ENCODE measurements at regions not wholly inside any gene's neighbourhood (a gene's known extent, or its start where the extent isn't known, plus 50 kb on each side); places are given as distances from the start of the nearest gene placed in this dataset.
A peak's percentile ranks its signal among the peaks of the same experiment; 100 is the strongest.

- Histone ChIP-seq H3K9me3 (ENCODE audit: control insufficient read depth in 5 of 5, low read length in 5 of 5) (peaks cover 0 to 5% (median 0%) of the 10 kb centered on the region in 5 donors), H3K36me3 (ENCODE audit: control insufficient read depth in 5 of 5, insufficient read depth in 5 of 5, low read length in 5 of 5) (no peaks in the 10 kb centered on the region), H3K27ac (ENCODE audit: low read depth, low read length) (no peak overlapping the region), H3K9ac (ENCODE audit: low read length in 5 of 5) (no peak overlapping the region), H3K4me1 (ENCODE audit: control insufficient read depth in 5 of 5, insufficient read depth in 5 of 5, low read length in 5 of 5) (no peaks in the 10 kb centered on the region), H3K4me3 (ENCODE audit: low read depth in 1 of 5, low read length in 5 of 5) (no peak overlapping the region), H3K27me3 (ENCODE audit: control insufficient read depth in 5 of 5, insufficient read depth in 4 of 5, low read length in 5 of 5) (no peaks in the 10 kb centered on the region)
Observed at GRCh38 chr19:27885359-27885758, 1327.6 kb downstream of the UQCRFS1 start.

- H3K9ac ChIP-seq (ENCODE audit: low read length in 5 of 5): no peak overlapping the region
- H3K27me3 ChIP-seq (ENCODE audit: control insufficient read depth in 5 of 5, insufficient read depth in 4 of 5, low read length in 5 of 5): no peaks in the 10 kb centered on the region
- no peak overlapping the region for H3K4me3 ChIP-seq (ENCODE audit: low read depth in 1 of 5, low read length in 5 of 5)
- H3K36me3 ChIP-seq (ENCODE audit: control insufficient read depth in 5 of 5, insufficient read depth in 5 of 5, low read length in 5 of 5): no peaks in the 10 kb centered on the region
- peaks cover 0 to 5% (median 0%) of the 10 kb centered on the region in 5 donors for H3K9me3 ChIP-seq (ENCODE audit: control insufficient read depth in 5 of 5, low read length in 5 of 5)
- no peaks in the 10 kb centered on the region for H3K4me1 ChIP-seq (ENCODE audit: control insufficient read depth in 5 of 5, insufficient read depth in 5 of 5, low read length in 5 of 5)
- no peak overlapping the region for H3K27ac ChIP-seq (ENCODE audit: low read depth, low read length)
Observed at GRCh38 chr19:27884376-27884775, 1328.6 kb downstream of the UQCRFS1 start.

- Histone ChIP-seq H3K4me3 (ENCODE audit: low read depth in 1 of 5, low read length in 5 of 5) (no peak overlapping the region), H3K9ac (ENCODE audit: low read length in 5 of 5) (no peak overlapping the region), H3K27ac (ENCODE audit: low read depth, low read length) (no peak overlapping the region), H3K27me3 (ENCODE audit: control insufficient read depth in 5 of 5, insufficient read depth in 4 of 5, low read length in 5 of 5) (no peaks in the 10 kb centered on the region), H3K4me1 (ENCODE audit: control insufficient read depth in 5 of 5, insufficient read depth in 5 of 5, low read length in 5 of 5) (no peaks in the 10 kb centered on the region), H3K9me3 (ENCODE audit: control insufficient read depth in 5 of 5, low read length in 5 of 5) (no peaks in the 10 kb centered on the region), H3K36me3 (ENCODE audit: control insufficient read depth in 5 of 5, insufficient read depth in 5 of 5, low read length in 5 of 5) (no peaks in the 10 kb centered on the region)
Observed at GRCh38 chr19:27881213-27881612, 1331.7 kb downstream of the UQCRFS1 start.

DNA sequence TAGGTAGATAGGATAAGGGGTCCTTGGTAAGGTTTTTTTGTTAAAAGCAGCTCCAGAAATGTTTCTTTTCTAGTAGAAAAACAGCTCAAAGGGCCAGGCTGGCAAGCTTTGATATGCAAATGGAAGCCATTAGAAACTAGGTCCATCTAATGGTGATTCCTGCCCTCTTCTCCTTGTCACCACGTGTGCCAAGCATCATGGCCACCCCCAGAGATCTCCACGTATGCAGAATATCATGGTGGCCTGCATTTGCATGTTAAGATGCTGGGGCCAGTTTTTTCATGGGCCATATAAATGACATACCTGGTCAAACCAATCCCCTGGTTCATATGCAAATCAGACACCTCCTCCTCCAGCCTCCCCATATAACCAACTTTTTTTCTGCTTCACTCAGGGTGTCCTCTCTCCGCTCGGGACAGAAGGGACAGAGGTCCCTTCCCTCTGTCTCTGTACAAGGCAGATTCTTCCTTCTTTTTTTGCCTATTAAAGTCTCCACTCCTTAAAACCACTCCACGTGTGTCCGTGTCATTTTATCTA lies 1335.9 kb downstream of the UQCRFS1 start:
- Histone ChIP-seq H3K4me1 (ENCODE audit: control insufficient read depth in 5 of 5, insufficient read depth in 5 of 5, low read length in 5 of 5) (no peaks in the 10 kb centered on the region), H3K9me3 (ENCODE audit: control insufficient read depth in 5 of 5, low read length in 5 of 5) (peaks cover 0 to 8% (median 2%) of the 10 kb centered on the region in 5 donors), H3K36me3 (ENCODE audit: control insufficient read depth in 5 of 5, insufficient read depth in 5 of 5, low read length in 5 of 5) (peaks cover 0 to 3% (median 0%) of the 10 kb centered on the region in 5 donors), H3K27ac (ENCODE audit: low read depth, low read length) (no peak overlapping the region), H3K27me3 (ENCODE audit: control insufficient read depth in 5 of 5, insufficient read depth in 4 of 5, low read length in 5 of 5) (no peaks in the 10 kb centered on the region), H3K9ac (ENCODE audit: low read length in 5 of 5) (no peak overlapping the region), H3K4me3 (ENCODE audit: low read depth in 1 of 5, low read length in 5 of 5) (no peak overlapping the region)

- Histone ChIP-seq H3K9ac (ENCODE audit: low read length in 5 of 5) (no peak overlapping the region), H3K27me3 (ENCODE audit: control insufficient read depth in 5 of 5, insufficient read depth in 4 of 5, low read length in 5 of 5) (no peaks in the 10 kb centered on the region), H3K4me1 (ENCODE audit: control insufficient read depth in 5 of 5, insufficient read depth in 5 of 5, low read length in 5 of 5) (no peaks in the 10 kb centered on the region), H3K27ac (ENCODE audit: low read depth, low read length) (no peak overlapping the region), H3K4me3 (ENCODE audit: low read depth in 1 of 5, low read length in 5 of 5) (no peak overlapping the region), H3K36me3 (ENCODE audit: control insufficient read depth in 5 of 5, insufficient read depth in 5 of 5, low read length in 5 of 5) (peaks cover 0 to 3% (median 0%) of the 10 kb centered on the region in 5 donors), H3K9me3 (ENCODE audit: control insufficient read depth in 5 of 5, low read length in 5 of 5) (peaks cover 0 to 8% (median 2%) of the 10 kb centered on the region in 5 donors)
Observed at GRCh38 chr19:27876489-27876888, 1336.5 kb downstream of the UQCRFS1 start.

DNA sequence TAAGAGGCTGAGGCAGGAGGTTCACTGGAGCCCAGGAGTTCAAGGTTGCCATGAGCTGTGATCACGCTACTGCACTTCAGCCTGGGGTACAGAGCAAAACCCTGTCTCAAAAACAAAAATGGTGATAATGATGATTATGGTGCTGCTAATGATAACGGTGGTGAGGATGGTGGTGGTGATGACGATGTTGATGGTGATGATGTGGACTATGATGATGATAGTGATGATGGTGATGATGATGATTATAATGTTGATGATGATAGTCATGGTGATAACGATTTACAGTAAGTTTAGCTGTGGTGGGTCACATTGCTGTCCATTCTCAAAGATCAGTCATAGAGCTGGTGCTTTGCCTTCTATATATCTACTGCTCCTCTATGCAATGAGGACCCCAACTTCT lies 1340.6 kb downstream of the UQCRFS1 start:
- H3K27ac ChIP-seq (ENCODE audit: low read depth, low read length): no peak overlapping the region
- no peaks in the 10 kb centered on the region for H3K27me3 ChIP-seq (ENCODE audit: control insufficient read depth in 5 of 5, insufficient read depth in 4 of 5, low read length in 5 of 5)

DNA sequence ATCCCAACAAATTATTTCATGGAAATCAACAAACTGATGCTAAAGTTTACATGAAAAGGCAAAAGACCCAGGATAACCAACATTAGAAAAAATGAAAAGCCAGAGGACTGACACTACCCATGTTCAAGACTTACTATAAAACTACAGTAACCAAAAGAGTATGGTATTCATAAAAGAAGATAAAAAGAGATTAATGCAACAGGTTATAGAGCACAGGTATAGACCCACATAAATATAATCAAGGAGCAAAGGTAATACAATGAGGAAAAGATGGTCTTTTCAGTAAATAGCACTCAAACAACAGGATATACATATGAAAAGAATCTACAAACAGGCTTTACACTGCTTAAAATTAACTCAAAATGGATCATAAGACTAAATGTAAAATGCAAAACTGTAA lies 1342.7 kb downstream of the UQCRFS1 start:
- Histone ChIP-seq H3K9me3 (ENCODE audit: control insufficient read depth in 5 of 5, low read length in 5 of 5) (peaks cover 0 to 12% (median 10%) of the 10 kb centered on the region in 5 donors), H3K9ac (ENCODE audit: low read length in 5 of 5) (no peak overlapping the region), H3K36me3 (ENCODE audit: control insufficient read depth in 5 of 5, insufficient read depth in 5 of 5, low read length in 5 of 5) (peaks cover 0 to 7% (median 0%) of the 10 kb centered on the region in 5 donors), H3K4me3 (ENCODE audit: low read depth in 1 of 5, low read length in 5 of 5) (no peak overlapping the region), H3K4me1 (ENCODE audit: control insufficient read depth in 5 of 5, insufficient read depth in 5 of 5, low read length in 5 of 5) (no peaks in the 10 kb centered on the region), H3K27ac (ENCODE audit: low read depth, low read length) (no peak overlapping the region), H3K27me3 (ENCODE audit: control insufficient read depth in 5 of 5, insufficient read depth in 4 of 5, low read length in 5 of 5) (no peaks in the 10 kb centered on the region)

More for the DNA sequence above, 1340.6 kb downstream of the UQCRFS1 start:
- Histone ChIP-seq H3K9ac (ENCODE audit: low read length in 5 of 5) (no peak overlapping the region), H3K9me3 (ENCODE audit: control insufficient read depth in 5 of 5, low read length in 5 of 5) (peaks cover 0 to 8% (median 2%) of the 10 kb centered on the region in 5 donors), H3K4me3 (ENCODE audit: low read depth in 1 of 5, low read length in 5 of 5) (no peak overlapping the region), H3K4me1 (ENCODE audit: control insufficient read depth in 5 of 5, insufficient read depth in 5 of 5, low read length in 5 of 5) (no peaks in the 10 kb centered on the region), H3K36me3 (ENCODE audit: control insufficient read depth in 5 of 5, insufficient read depth in 5 of 5, low read length in 5 of 5) (peaks cover 0 to 7% (median 0%) of the 10 kb centered on the region in 5 donors)

GRCh38 chr19:27868007-27868406 lies 1344.9 kb downstream of the UQCRFS1 start:
- H3K27me3 ChIP-seq (ENCODE audit: control insufficient read depth in 5 of 5, insufficient read depth in 4 of 5, low read length in 5 of 5): no peaks in the 10 kb centered on the region
- peaks cover 0 to 4% (median 0%) of the 10 kb centered on the region in 5 donors for H3K36me3 ChIP-seq (ENCODE audit: control insufficient read depth in 5 of 5, insufficient read depth in 5 of 5, low read length in 5 of 5)
- peaks cover 0 to 9% (median 8%) of the 10 kb centered on the region in 5 donors for H3K9me3 ChIP-seq (ENCODE audit: control insufficient read depth in 5 of 5, low read length in 5 of 5)
- H3K4me3 ChIP-seq (ENCODE audit: low read depth in 1 of 5, low read length in 5 of 5): no peak overlapping the region
- no peak overlapping the region for H3K27ac ChIP-seq (ENCODE audit: low read depth, low read length)
- H3K9ac ChIP-seq (ENCODE audit: low read length in 5 of 5): no peak overlapping the region
- H3K4me1 ChIP-seq (ENCODE audit: control insufficient read depth in 5 of 5, insufficient read depth in 5 of 5, low read length in 5 of 5): no peaks in the 10 kb centered on the region

- Histone ChIP-seq H3K4me3 (ENCODE audit: low read depth in 1 of 5, low read length in 5 of 5) (no peak overlapping the region), H3K9ac (ENCODE audit: low read length in 5 of 5) (no peak overlapping the region), H3K27me3 (ENCODE audit: control insufficient read depth in 5 of 5, insufficient read depth in 4 of 5, low read length in 5 of 5) (no peaks in the 10 kb centered on the region), H3K27ac (ENCODE audit: low read depth, low read length) (no peak overlapping the region), H3K36me3 (ENCODE audit: control insufficient read depth in 5 of 5, insufficient read depth in 5 of 5, low read length in 5 of 5) (peaks cover 0 to 4% (median 0%) of the 10 kb centered on the region in 5 donors), H3K9me3 (ENCODE audit: control insufficient read depth in 5 of 5, low read length in 5 of 5) (peaks cover 8 to 19% (median 18%) of the 10 kb centered on the region in 5 donors), H3K4me1 (ENCODE audit: control insufficient read depth in 5 of 5, insufficient read depth in 5 of 5, low read length in 5 of 5) (no peaks in the 10 kb centered on the region)
Observed at GRCh38 chr19:27865927-27866777, 1346.8 kb downstream of the UQCRFS1 start.

- no peaks in the 10 kb centered on the region for H3K36me3 ChIP-seq (ENCODE audit: control insufficient read depth in 5 of 5, insufficient read depth in 5 of 5, low read length in 5 of 5)
- H3K9ac ChIP-seq (ENCODE audit: low read length in 5 of 5): no peak overlapping the region
- H3K27ac ChIP-seq (ENCODE audit: low read depth, low read length): no peak overlapping the region
- H3K4me3 ChIP-seq (ENCODE audit: low read depth in 1 of 5, low read length in 5 of 5): peak overlapping the region in 2 of 5 donors; percentile 8 to 31
- H3K27me3 ChIP-seq (ENCODE audit: control insufficient read depth in 5 of 5, insufficient read depth in 4 of 5, low read length in 5 of 5): no peaks in the 10 kb centered on the region
- peaks cover 11 to 52% (median 49%) of the 10 kb centered on the region in 5 donors for H3K9me3 ChIP-seq (ENCODE audit: control insufficient read depth in 5 of 5, low read length in 5 of 5)
- no peaks in the 10 kb centered on the region for H3K4me1 ChIP-seq (ENCODE audit: control insufficient read depth in 5 of 5, insufficient read depth in 5 of 5, low read length in 5 of 5)
Observed at GRCh38 chr19:27861411-27861975, 1351.5 kb downstream of the UQCRFS1 start.
